GM21723 (cell line): ENCODE measurements at regions not wholly inside any gene's neighbourhood (a gene's known extent, or its start where the extent isn't known, plus 50 kb on each side); places are given as distances from the start of the nearest gene placed in this dataset.

ENCODE experiments used
- ATAC-seq: cut with Tn5 transposase; IDR thresholded peaks from one replicate; pipeline ENCODE4 v1.9.1; 2021; ENCODE audit warnings: mild to moderate bottlenecking, moderate library complexity; ENCODE audit not compliant: unreplicated experiment

GRCh38 chr17:79214459-79214858, 139.8 kb downstream of the ENGASE start:
- no peak for ATAC-seq

- no peak for ATAC-seq
These were observed 138.7 kb downstream of the ENGASE start for GRCh38 chr17:79213305-79213704.

DNA sequence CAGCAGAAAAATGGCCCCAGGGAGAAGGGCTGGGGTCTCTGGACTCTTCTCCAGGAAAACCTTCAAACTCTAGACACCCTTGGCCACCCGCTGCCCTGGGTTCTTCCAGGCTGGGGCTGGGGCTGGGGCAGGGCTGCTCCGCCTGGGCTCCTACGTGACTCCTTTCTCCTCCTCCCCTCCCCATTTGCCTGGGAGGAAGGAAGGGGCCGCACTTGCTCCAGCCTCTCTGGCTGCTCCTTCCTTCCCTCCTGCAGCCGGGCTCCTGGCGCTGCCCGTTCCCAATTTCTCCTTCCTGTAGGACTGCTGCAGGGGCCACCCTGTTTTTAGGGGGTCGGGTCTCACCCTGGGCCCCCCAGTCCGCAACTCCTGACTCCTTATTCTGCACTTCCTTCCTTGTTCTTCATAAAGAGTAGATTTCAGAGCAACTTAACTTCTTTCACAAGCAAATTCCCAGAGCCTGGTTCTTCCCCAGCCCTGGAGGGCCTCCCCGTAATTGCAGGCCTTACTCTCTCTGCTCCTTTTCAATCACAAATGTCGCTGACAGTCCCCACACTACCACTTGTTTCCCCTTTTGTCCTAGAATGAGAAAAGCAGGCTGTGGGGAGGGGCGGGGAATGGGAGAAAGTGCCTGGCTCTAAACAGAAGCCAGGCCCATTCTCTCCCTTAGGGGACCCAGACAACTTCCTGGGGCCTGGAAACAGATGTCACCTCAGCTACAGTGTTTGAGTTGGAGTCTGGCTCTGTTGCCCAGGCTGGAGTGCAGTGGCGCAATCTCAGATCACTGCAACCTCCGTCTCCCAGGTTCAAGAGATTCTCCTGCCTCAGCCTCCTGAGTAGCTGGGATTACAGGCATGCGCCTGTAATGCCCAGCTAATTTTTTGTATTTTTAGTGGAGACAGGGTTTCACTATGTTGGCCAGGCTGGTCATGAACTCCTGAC, 137.8 kb downstream of the ENGASE start:
- no peak for ATAC-seq

DNA sequence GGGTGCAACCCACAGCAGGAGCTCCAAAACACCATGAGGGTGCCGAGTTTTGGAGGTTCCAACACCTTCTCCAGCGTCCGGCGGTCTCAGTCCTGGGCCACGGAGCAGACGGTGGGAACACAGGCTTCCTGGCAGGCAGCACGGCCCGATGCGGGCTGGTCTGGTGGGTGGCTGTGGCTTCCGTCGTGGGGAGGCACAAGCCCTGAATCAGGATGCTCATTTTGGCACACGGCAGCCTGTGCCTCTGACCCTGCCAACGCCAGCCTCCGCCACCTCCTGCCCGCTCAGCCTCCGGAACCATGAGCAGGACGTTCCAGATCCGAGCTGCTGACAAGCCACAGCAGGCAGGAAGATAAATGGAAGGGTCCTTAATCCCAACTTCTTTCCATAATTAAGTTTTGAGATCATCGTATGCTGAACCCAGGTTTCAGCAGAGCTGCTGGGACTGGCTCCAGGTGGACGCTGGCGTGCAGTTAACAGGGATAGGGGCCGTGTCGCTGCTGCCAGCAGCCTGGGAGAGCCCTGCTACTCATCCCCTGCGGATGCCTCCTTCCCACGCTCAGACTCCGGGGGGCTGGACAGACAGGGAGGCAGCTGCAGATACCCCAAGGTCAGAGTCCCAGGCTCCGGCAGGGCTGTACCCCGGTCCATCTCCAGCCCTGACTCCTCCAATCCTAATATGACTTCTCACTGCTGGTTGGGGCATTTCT, 136.6 kb downstream of the ENGASE start:
- no peak for ATAC-seq

- ATAC-seq: no peak
These were observed 136.0 kb downstream of the ENGASE start for GRCh38 chr17:79210638-79211037.

- ATAC-seq: no peak
These were observed 133.3 kb downstream of the ENGASE start for GRCh38 chr17:79207960-79208359.

- no peak for ATAC-seq
These were observed 131.1 kb downstream of the ENGASE start for GRCh38 chr17:79205688-79206205.

GRCh38 chr17:79204261-79204660, 129.6 kb downstream of the ENGASE start:
- ATAC-seq: no peak

DNA sequence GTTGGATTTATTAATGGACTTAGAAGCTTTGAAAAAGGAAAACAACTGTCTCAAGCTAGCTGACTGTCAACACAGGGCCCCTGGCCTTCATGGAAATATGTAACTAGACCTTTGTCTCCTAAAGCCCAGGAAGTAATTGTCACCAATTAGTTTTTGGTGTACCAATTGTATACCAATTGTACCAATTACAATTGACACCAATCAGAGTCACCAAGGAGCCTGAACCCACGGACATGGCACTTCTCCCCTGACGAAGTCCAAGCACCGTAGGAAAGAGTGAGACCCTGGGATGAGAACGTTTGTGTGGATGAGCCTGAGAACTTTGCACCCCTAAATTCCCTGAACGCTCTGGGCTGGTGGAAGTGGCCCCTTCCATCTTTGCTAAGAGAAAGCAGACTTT, 129.0 kb downstream of the ENGASE start:
- ATAC-seq: no peak

DNA sequence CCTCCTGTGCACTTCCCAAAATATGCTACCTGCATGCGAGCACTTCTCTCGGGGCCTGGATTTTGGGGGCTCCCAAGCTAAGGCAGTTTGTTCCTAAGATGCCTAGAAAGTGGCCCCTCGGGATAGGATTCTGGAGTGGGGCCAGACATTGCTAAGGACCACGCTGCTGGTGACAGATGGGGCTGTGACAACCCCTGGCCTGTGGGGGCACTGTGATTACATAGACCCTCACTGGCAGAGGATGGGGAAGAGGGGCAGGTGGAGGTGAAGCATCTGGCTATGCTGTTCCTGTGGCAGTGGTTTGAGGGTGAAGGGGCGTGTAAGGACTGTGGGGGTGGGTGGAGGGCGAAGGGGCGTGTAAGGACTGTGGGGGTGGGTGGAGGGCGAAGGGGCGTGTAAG, 128.4 kb downstream of the ENGASE start:
- no peak for ATAC-seq

GRCh38 chr17:79202480-79202879, 127.9 kb downstream of the ENGASE start:
- no peak for ATAC-seq

DNA sequence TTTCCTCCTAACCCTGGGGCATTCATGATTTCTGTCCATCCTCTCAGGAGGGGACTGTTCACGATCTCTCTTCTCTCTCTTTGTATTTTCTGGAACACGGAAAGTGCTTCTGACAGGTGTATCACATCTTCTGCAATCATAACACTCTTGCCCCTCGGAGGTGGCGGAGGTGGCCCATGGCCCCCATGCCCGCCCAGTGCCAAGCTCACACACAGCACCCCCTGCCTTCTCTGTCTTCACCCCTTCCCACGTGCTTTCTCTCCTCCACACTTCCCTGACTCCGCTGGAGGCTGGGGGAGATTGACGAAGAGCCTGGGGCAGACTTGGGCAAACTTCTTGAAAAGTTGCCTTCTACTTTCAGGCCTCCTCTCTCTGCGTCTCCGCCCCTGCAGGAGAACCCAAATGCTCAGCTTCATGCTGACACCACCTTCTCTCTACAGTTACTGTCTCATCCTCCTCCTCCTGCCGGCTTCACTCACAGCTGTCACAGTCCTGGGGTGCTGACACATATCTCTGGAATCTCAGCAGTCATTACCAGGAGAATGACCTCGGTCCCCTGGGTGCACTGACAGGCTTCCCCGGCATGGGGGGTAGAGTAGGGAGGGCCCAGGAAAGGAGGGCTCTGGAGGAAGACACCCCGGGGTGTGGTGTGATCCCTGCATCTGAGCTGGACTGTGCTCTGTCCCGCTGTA, 127.1 kb downstream of the ENGASE start:
- ATAC-seq: no peak

DNA sequence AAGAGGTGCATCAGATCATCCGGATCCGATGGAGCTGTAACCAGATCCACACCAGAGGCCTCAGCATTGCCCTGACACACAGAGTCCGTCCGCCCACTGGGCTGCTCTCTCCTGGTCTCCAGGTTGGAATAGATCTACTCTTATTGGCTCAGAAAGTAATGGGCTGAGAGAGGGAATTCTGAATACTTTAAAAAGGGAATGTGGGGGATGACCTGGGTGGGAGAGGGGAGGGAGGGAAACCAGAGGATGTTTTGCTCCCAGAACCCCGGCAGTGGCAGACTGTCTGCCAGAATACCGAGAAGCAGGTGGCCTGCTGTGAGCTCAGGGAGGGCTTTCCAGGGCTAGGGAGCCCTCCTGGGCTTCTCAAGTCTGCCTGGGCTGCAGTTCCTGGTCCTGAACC, 126.5 kb downstream of the ENGASE start:
- ATAC-seq: no peak

DNA sequence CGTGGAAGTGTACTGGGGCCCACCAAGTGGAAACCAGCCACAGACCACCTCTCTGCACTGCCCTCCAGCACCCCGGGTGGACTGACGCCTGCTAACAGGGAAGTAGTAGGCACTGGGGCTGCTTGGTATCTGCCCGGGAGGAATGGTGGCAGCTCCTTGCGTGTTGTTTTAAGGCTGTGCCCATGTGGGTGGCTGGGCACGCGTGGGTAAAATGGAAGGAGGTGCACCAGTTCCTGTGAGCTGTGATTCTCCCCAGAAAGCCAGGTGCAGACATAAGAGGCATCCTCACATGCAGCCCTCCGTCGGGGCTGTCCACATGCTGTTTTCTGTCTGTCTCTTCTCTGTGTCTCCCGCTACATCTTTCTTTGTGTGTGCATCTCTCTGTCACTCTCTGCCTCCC, 122.3 kb downstream of the ENGASE start:
- ATAC-seq: no peak

GRCh38 chr17:79192503-79193351, 118.1 kb downstream of the ENGASE start:
- no peak for ATAC-seq

DNA sequence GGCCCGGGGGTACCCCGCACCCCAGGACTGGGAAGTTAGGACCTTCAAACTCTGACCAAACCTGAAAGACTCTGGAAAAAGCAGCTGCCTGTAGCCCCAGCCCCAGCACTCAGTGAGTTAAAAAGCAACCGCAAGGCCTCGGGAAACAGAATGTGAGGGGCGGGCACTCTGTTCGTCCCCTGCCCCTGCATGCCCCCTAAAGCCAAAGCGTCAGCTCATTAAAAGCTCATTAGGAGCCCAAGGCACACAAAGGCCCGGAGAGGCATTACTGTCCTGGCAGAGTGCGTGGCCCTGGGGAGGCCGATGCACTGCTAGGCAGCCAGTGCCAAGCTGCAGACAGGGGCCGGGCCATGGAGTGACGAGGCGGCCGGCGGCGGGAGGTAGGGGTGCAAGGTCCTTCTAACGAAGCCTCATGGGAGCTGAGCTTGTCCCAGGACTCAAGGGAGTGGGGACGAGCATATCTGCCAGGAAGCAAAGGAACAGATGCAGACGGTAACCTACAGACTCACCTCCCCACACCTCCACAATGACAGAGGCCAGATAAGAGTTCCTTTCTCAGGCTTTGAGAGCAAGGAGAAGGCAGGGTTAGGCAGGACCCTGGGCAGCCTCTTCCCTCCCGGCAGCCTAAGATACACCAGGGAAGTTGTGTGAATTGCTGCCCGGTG, 116.8 kb downstream of the ENGASE start:
- ATAC-seq: no peak

DNA sequence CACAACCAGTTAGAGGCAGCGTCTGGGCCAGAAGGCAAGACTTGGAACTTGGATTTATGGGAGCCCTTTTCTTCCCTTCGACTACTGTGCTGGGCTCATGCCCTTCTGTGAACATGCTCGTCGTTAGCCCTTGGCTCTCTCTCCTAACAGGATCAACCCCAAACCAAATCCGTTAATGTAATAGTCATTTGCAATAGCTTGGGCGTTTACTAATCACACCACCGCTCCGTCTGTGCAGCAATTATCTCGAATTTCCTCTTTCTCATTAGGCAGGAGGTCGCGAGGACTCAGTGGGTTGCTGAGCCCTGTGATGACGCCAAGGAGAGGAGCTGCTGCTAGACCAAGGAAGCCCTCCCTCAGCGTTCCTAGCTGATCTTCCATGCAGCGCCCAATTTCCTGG, 114.7 kb downstream of the ENGASE start:
- ATAC-seq: no peak

DNA sequence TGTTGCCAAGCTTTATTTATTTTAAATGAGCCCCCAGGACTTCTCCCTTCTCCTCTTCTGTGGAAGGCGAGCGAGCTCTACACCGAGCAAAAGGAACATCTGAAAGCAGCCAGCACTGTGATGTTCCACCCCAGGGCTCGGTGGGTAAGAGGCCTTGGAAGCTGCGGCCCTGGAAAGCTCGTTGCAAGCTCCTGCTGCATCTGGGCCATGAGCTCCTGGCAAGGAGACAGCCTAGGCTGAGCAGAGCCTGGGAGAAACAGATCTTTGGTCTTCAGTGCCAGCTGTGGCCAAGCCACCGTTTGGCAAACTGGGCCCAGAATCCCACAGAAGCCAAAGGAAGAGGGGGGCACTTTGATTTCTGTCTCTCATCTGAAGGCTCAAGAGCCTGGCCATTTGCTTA, 114.1 kb downstream of the ENGASE start:
- no peak for ATAC-seq

GRCh38 chr17:79188048-79188447, 113.4 kb downstream of the ENGASE start:
- no peak for ATAC-seq

GRCh38 chr17:79187186-79187585, 112.6 kb downstream of the ENGASE start:
- no peak for ATAC-seq
